GM21529 (cell line): ENCODE measurements at regions not wholly inside any gene's neighbourhood (a gene's known extent, or its start where the extent isn't known, plus 50 kb on each side); places are given as distances from the start of the nearest gene placed in this dataset.

Experiments
- ATAC-seq: cut with Tn5 transposase; IDR thresholded peaks from one replicate; pipeline ENCODE4 v1.9.1; 2021; ENCODE audit not compliant: unreplicated experiment

DNA sequence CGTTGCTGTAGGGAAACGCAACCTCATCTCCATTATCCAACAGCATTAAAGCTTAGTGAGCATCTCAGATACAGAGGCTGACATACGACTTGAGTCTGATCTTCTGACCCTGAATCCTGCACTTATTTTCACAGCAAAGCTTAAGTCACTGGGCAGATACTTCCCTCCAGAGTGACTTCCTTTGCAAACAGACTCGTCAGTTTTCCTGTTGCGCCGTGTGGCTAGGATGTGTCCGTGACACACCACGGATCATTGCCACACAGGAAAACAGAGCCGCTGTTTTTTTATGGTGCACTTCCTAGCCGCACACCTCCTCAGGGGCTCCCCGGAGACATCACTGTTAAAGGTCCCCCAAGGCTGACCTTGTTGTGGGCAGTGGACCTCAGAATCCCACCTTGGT, 94.9 kb upstream of the MKI67 start:
- no peak for ATAC-seq

DNA sequence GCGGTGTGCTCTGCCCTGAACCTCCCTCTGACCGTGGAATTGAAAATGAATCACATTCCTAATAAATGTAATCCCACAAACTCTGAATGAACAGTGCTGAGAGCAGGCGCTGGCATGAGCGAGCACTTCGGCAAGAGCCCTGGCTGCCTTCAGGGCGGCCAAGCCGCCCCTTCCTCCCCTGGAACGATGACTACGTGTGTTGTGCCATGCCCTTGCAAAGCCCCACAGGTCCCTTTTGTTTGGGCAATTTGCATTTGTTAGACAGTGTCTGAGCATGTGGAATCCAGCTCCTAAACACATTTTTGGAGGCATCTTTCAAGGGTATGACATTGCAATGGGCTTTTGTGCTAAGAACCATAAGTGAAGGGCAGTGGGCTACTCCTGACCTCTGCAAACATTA, 95.6 kb upstream of the MKI67 start:
- ATAC-seq: no peak

DNA sequence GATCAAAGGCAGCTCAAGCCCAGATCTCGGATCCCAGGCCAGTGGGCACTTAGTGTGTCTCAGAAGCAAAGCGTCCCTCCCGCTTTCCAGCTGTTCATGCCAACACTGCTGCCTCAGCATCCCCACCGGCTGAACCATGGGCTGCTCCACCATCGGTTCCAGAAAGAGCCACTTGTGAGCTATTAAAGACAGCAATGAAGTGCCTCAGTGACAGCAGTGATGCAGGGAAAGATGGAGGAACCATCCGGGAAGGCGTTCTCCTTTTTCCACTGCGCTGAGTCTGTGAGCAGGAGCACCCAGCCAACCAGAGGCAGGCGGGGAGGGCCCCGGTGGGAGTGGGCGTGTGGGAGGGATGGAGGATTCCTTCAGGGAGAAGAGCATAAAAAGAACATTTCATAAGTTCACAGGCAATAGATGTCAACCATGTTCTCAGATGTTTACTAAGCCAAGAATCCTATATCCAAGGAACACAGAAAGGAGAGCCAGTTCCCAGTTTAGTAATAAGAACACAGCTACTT, 96.2 kb upstream of the MKI67 start:
- ATAC-seq: no peak

DNA sequence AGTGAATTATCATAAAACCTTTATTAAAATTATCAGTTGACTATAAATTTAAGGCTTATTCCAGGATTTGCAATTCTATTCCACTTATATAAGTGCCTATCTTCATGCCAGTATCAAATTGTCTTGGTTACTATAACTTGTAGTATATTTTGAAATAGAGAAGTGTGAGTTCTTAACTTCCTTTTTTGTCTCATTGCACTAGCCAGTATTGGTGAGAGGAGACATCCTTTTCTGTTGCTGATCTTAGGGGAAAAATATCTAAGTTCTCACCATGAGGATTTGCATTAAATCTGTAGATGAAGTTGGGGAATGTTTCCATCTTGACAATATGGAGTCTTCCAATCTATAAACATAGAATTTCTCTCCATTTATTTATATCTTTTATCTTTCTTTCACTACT, 104.2 kb upstream of the MKI67 start:
- no peak for ATAC-seq

DNA sequence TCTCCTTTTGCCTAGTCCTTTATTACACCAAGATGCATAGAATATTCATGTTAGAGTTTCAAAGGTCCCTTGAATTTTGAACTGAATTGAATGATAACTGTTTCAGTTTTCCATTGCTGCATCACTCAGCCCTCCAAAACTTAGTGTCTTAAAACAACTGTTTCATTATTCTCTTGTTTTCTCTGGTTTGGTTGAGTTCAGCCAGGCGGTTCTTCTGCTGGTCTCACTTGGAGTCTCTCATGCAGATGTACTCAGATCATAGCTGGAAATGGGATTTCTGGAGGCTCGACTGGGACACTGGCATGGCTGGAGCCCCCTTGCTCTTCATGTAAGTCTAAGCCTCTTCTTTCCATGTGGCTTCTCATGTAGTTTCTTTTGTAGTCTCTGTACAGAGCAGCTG, 107.2 kb upstream of the MKI67 start:
- no peak for ATAC-seq

DNA sequence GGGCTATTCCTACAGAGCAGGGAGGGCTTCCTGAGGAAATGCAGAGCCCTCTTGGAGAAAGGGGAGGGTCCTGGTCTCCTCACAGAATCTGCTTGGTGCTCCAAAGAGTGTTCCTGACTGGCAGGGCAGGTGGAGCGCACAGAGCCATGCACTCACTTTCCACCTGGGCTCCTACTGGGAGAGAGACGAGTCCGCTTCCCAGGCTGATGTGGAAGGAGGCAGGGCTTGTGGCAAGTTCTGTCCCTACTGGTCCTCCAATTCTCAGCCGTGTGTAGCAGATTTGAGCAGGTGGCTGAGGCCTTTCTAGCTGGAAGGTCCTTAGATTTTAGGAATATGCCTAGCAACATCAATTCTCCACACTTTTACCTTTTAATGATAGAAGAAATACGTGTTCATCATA, 111.5 kb upstream of the MKI67 start:
- ATAC-seq: no peak

DNA sequence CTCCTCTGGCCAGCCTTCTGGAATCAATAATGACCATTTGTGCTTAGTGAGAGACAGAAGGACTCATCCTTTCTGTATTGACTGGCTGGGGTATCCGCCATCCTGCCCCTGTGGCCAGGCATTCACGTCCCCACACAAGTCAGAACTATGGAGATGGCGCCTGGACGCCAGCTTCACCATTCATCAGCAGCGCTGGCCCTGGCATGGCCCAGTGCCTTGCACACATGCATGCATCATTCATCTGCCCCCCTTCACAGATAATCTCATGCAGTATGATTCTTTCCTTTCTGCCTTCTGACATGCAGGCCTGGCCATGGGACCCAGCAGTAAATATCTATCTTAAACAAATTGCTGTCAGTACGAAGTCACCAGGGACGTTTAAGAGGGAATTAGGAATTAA, 114.8 kb upstream of the MKI67 start:
- no peak for ATAC-seq

DNA sequence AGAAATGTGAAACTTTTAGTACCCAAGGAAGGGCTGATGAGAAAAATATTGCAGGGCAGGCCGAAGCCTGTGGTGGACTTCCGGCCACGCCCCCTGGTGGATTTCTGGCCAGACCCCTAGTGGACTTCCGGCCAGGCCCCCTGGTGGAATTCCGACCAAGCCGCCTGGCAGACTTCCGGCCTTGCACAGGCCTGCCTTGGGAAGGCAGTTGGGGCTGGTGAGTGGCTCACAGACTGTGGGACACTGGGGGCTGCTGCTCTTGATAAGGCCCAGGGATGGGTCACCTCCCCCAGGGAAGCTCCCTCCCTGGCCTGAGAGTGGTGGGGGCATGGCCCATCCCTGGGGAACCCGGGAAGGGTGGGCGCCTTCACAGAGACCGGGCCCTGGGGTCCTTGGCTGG, 116.4 kb upstream of the MKI67 start:
- no peak for ATAC-seq

DNA sequence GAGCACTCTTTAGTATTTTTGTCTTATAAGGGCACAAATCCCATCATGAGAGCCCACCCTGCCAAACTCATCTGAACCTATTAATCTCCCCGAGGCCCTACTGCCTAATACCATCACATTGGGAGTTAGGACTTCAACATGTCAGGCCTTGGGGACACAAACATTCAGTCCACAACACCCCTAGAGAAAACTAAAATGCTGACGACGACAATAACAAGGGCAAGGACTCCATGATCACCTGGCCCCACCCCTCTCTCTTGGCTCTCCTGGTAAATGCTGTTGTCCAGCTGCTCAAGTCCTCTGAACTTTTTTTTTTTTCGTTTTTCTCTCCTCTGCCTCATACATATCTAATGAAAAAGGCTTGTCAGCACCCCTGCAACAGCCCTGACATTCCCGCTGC, 118.8 kb upstream of the MKI67 start:
- ATAC-seq: no peak

DNA sequence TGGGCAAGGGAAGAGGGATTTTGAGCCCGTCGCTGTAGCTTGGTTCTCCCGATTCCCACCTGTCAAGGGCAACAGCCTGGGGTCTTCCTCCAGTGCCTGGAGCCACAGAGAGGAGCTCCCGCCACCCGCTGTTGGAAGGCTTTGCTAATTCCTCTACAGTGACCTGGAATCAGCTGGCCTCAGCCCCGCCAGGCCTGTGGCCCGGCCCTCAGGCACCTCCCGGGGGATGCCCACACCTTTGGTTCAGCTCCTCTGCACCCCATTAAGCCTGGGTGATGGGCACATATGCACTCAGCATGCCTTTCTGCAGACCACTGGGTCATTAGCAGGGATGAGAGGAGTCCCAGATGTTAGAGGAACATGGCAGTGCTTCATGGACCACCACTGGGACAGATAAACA, 121.4 kb upstream of the MKI67 start:
- ATAC-seq: no peak

DNA sequence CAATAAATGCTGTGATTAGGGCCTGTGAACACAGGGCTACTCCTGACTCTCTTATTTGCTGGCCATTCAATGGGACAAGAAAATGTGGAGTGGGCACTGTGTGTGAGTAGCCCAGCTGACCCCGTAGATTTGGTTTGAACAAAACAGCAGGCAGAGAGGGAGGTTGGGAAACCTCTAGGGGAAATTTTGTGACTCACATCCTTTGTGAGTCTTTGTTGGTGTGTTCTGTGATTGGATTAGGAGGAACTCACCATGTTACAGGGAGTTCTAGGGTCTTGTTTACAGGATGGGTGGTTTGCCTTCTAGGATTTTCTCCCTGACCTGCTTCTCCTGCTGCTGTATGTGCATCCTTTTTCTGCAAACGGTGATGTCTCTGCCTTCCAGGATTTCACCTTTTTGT, 128.3 kb upstream of the MKI67 start:
- no peak for ATAC-seq

DNA sequence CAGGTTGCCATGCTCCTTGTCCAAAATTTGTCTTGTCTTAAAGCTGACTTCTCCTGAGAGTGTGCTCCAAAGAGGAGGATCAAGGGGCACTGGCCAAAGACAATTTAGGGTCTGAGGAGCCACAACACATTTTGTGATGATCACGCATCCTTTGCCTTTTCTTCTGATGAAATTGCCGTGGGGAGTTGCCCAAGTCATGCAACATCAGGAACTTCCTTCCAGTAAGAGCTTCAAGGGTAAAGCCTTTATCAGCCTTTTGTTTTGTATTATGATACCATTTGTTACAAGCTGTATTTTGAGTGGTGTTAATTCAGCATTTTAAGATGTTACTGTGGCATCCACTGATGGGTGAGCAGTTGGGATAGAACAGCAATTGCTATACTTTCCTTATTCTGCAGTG, 131.2 kb upstream of the MKI67 start:
- no peak for ATAC-seq

DNA sequence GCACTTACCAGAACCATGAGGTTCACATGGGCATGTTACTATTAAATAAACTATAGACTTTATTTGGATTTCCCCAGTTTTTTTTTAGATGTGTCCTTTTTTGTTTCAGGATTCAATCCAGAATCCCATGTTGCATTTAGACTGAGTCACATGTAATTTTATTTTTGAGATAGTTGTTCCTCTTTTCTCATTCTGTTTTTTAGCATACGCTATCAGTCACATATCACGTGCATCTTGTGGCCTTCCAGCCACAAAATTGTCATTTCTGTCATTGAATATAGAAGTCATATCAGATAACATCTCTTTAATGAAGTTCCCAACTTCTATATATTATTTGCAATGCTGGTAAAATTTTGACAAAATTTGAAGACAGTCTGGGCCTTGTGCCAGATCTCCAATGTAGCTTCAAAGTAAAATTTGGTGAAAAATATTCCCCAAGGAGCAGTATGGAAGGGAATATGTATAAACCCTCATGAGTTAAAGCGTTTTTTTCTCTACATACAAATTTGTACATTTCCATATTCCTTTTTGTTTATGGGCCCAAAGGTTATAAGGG, 132.3 kb upstream of the MKI67 start:
- no peak for ATAC-seq

DNA sequence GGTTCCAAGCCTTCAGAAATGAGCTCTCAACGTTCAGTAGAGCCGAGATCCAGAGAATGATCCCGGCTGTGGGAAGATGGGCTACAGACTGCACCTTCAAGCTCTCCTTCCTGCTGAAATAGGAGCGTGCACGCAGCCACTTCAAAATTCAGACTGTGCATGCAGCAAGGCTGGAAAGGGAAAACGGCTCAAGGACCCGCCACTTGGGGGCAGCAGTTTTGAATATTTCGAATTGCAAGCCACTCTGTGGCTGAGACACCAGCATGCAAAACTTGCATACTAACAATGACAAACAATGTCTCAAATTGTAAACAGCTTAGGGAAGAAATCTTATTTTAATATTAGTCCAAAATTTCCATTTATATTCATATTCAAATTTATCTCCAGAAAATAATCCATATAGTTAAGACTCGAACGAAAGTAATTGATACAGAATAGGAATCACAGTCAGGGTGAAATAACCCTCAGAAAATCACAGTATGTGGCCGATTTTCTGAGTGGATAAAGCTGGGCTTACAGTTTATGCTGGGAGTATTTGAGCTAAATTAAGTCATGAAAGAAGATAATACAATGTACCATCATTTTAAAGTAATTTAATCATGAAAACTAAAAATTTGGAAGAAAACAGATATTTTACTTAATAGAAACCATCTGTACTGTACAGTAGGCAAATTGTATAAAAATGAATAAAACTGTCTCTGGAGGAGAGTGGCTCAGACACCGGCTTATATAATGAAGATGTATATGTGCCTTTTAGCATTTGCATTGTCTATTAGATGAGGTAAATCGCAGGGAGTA, 137.9 kb upstream of the MKI67 start:
- no peak for ATAC-seq

DNA sequence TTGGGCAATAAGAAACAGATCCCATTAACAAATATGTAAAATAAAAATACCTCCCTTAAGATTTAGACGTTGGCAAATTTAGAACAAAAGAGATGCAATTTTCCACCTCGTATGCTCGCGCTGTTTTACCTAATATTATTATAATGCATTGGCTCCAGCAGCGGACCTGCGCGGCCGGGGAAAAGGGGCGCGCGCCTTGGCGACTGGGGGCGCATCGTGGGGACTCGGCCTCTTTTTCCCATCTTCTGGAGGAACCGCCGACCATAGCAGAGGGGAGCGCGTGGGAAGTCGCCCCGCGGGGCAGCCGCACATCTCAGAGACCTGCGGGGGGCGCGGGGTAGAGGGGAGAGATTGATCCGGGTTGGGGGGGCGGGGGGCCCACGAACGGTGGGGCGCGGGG, 139.4 kb upstream of the MKI67 start:
- no peak for ATAC-seq

DNA sequence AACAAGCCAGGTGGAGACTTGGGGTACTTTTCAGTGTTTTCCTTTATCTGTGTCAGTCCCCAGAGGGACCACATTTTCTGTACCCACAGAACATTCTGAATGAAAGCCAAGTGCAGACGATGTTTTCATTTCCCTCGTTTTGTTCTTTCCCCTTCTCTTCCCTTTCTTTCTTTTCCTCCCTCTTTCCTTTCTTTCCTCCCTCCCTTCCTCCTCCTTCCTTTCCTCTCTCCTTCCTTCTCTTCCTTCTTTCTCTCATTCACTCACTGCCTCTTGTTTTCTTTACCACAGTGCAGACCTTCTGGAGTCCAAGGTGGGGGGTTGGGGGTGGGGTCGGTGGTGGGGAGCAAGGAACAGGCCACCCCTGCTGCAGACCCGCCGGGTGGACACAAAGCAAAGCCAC, 141.4 kb upstream of the MKI67 start:
- no peak for ATAC-seq

DNA sequence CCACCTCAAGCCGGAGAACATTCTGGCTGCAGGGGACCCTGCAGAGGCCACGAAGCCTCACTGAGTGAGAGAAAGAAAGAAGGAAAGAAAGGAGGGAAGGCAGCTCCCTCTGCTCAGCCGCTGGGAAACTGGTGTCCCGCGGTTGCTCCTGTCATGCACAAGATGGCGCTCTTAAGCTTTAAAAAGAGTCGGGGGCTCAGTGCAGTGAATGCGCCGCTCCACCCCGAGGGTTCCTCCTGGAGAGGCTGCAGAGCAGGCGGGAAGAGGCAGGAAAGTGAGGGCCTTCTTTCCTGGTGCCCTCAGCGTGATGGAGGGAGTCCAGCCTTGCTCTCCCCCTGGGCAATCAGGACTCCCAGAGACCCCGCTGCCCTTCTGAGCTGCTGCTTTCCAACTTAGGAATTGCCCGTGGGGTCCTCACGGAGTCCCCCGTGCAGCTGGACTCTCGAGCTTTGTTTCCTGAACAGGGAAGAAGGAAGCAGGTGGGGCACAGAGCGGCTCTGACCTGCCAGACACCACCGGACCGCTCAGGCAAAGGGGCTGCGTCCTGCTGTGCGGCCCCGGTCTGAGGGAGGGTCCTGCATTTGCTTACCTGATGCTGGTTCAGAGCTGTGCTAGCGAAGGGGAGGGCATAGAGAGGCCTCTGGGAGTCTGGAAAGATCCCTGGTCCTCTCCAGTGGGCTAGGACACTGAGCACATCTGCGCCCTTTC, 141.9 kb upstream of the MKI67 start:
- ATAC-seq: no peak

DNA sequence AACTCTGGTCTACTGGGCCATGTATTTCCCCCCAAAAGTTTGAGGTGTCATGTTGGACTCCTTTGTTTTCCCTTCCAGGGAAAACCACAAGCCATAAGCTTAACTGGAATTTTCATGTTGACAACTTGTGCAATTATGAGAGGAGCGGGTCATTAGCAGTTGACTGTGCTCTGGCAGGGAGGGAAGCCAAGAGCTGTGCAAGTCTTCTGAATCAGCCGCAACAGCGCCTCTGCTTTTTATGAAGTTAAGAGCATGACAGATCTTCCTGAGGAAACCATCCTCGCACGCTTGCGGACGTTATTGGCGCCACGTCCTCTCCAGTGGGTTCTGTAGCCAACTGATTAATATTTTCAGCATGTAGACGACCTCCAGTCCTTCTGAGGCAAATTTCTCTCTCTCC, 148.7 kb upstream of the MKI67 start:
- ATAC-seq: peak; percentile 49

DNA sequence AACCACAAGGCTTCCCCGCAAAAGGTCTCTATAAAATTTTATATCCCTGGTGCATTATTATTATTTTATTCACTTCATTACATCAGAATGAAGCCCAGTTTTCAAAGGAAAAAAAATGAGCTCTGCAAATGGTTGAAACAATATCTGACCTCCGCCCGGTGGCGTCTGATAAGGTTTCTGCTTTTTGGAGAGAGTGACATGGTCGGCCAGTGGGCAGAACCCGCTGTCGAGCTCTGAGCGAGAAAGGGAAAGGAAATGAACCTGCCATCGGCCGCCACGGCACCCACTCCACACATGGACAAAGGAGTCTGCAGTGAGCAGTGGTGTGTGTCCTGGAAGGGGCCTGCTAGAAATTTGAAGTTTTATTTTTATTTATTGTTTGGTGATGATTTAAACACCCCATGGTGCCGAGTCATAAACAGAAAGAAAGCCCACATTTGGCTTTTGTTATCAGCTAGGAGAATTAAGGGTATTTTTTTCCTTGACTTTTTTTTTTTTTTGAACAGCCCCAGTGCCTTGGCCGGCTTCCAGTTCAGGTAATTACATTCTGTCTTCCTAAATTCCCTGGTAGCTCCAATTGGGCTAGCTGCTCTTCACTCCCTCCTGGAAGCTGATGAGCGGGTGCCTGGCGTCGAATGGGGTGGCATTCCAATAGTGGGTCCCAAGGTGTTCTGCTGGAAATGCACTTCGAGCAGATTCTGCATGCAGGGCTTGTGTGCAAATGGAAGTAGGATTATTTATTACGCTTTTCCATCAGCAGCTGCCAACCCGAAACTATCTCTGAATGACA, 149.4 kb upstream of the MKI67 start:
- ATAC-seq: no peak

DNA sequence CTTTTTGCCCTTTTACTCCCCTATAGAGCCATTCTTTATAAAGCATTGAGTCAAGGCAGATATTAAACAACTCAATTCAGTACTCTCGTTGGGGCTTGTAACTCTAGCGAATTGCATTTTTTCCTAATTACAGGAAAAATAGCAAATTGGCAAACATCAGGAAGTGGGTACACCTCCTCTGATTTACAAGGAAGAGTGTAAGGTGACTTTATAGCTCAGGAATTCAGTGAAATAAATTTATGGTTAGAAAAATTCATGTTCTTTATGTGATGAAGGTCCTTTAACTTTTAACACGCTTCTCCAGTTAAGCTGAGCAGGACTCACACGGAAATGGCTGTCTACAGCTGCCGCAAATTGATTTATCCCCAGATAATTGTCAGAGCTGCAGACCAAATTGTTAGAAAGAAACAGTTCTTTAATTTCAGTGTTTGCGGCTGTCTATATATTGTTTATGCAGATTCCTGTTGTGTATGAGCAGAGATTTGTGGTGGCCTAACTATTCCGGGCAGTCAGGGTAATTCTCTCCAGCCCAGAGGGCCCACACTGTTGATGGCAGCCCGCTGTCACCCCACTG, 151.1 kb upstream of the MKI67 start:
- no peak for ATAC-seq

DNA sequence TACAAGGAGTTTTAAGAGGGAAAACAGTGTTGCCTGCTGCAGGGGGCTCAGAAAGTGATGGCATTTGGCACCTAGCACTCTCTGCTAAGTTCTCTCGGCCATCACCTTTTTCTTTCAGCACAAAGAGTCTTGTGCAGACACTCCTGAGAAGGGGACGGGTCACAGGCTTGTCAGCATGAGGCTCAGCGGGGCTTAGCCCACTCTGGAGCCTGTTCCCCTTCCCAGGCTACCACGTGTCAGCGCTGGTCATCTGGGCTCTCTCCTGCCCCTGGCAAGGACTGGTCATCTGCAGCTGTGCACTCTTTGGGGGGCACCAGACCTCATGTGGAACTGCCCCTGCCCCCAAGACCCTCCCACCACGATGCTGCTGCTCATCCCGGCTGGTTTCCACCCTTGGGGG, 152.1 kb upstream of the MKI67 start:
- no peak for ATAC-seq
